ENCODE measurements at regions not wholly inside any gene's neighbourhood (a gene's known extent, or its start where the extent isn't known, plus 50 kb on each side); places are given as distances from the start of the nearest gene placed in this dataset.

GRCh38 chr21:29396951-29397455 is 98.3 kb downstream of the BACH1 start:
- WGBS, 4 donors: 86 to 96% (median 90%) methylated on average over 3 of the region's 3 CpGs
- H3K27ac ChIP-seq: no peak overlapping the region
- TF ChIP-seq CTCF (IDR thresholded peaks at IDR 0.05) (no peak), POLR2A (IDR thresholded peaks at IDR 0.05) (no peak)
- no peak for DNase-seq
- no peak overlapping the region for H3K4me3 ChIP-seq
- no peaks in the 10 kb centered on the region for H3K27me3 ChIP-seq
- intact Hi-C loops (cut with DNase I): no loop called here
- H3K4me1 ChIP-seq (replicated peaks in 1 of 2): no peaks in the 10 kb centered on the region
- no peaks in the 10 kb centered on the region for H3K36me3 ChIP-seq (replicated peaks in 1 of 2)
- no peaks in the 10 kb centered on the region for H3K9me3 ChIP-seq (replicated peaks in 1 of 3)

- H3K9me3 ChIP-seq (replicated peaks in 1 of 3): no peaks in the 10 kb centered on the region
- intact Hi-C loops (cut with DNase I): no loop called here
- no peaks in the 10 kb centered on the region for H3K27me3 ChIP-seq
- TF ChIP-seq POLR2A (IDR thresholded peaks at IDR 0.05): no peak
- TF ChIP-seq CTCF (IDR thresholded peaks at IDR 0.05): no peak
- H3K4me3 ChIP-seq: no peak overlapping the region
- H3K36me3 ChIP-seq (replicated peaks in 1 of 2): no peaks in the 10 kb centered on the region
- no peak for DNase-seq
- no peak overlapping the region for H3K27ac ChIP-seq
- H3K4me1 ChIP-seq (replicated peaks in 1 of 2): no peaks in the 10 kb centered on the region
These were observed 104.6 kb downstream of the BACH1 start for GRCh38 chr21:29403301-29403700.

GRCh38 chr21:29403922-29404538 is 105.3 kb downstream of the BACH1 start:
- WGBS, 4 donors: 81 to 88% (median 82%) methylated on average over 4 of the region's 4 CpGs
- intact Hi-C loops (cut with DNase I): no loop called here
- Histone ChIP-seq H3K27ac (no peak overlapping the region), H3K27me3 (no peaks in the 10 kb centered on the region), H3K9me3 (replicated peaks in 1 of 3) (no peaks in the 10 kb centered on the region), H3K4me3 (no peak overlapping the region), H3K4me1 (replicated peaks in 1 of 2) (no peaks in the 10 kb centered on the region), H3K36me3 (replicated peaks in 1 of 2) (no peaks in the 10 kb centered on the region)
- peak in 2 of 7 donors; percentile 10 to 16 for DNase-seq
- TF ChIP-seq CTCF (IDR thresholded peaks at IDR 0.05) (no peak), POLR2A (IDR thresholded peaks at IDR 0.05) (no peak)

- intact Hi-C loops (cut with DNase I): no loop called here
- TF ChIP-seq POLR2A (IDR thresholded peaks at IDR 0.05) (no peak), CTCF (IDR thresholded peaks at IDR 0.05) (no peak)
- Histone ChIP-seq H3K27ac (no peak overlapping the region), H3K9me3 (replicated peaks in 1 of 3) (no peaks in the 10 kb centered on the region), H3K36me3 (replicated peaks in 1 of 2) (no peaks in the 10 kb centered on the region), H3K4me1 (replicated peaks in 1 of 2) (no peaks in the 10 kb centered on the region), H3K27me3 (no peaks in the 10 kb centered on the region), H3K4me3 (no peak overlapping the region)
- DNase-seq: no peak
- WGBS, 4 donors: 92 to 96% (median 94%) methylated on average over 2 of the region's 2 CpGs
These were observed 106.9 kb downstream of the BACH1 start for GRCh38 chr21:29405503-29406122.

Data from adrenal gland (tissue), 9 donors.